Peyer's patch (tissue), 4 donors: ENCODE measurements at regions not wholly inside any gene's neighbourhood (a gene's known extent, or its start where the extent isn't known, plus 50 kb on each side); places are given as distances from the start of the nearest gene placed in this dataset.

Source experiments
- POLR2A ChIP-seq, 2 donors: fragments of 450-650 bp; IDR thresholded peaks; one replicate each; pipeline ENCODE4 v1.5.1; 2017; ENCODE audit warnings: antibody characterized with exemption in 2 of 2, mild to moderate bottlenecking in 2 of 2, moderate library complexity in 2 of 2
- TF ChIP-seq, protein P1 (sequence below), 6 experiments: fragments of 450-650 bp in 4 of 6; fragments of 200-600 bp in 2 of 6; sonication (generic) in 1 of 6; IDR thresholded peaks; one replicate each; pipeline ENCODE4 v1.5.1; 2017 to 2019; ENCODE audit warnings: antibody characterized with exemption in 6 of 6, mild to moderate bottlenecking in 3 of 6, moderate library complexity in 1 of 6

DNA sequence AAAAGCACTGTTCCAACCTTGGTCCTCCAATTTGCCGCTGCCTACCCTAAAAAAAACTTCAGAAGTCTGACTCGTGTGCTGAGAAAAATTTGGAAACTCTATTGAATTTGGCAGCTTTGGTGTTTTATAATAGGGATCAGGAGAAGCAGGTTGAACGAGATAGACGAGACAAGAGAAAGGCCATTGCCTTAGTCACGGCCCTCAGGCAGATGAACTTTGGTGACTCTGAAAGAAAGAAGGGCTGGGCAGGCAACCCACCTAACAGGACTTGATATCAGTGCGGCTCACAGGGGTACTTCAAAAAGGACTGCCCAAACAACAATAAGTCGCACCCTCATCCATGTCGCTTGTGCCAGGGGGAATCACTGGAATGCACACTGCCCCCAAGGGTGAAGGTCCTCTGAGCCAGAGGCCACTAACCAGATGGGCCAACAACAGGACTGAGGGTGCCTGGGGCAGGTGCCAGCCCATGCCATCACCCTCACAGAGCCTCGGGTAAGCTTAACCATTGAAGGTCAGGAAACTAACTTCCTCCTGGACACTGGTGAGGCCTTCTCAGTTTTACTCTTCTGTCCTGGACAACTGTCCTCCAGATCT lies 102.5 kb upstream of the SSTR1 start:
- no peak for TF ChIP-seq POLR2A (IDR thresholded peaks at IDR 0.05)
- TF ChIP-seq, protein P1, sequence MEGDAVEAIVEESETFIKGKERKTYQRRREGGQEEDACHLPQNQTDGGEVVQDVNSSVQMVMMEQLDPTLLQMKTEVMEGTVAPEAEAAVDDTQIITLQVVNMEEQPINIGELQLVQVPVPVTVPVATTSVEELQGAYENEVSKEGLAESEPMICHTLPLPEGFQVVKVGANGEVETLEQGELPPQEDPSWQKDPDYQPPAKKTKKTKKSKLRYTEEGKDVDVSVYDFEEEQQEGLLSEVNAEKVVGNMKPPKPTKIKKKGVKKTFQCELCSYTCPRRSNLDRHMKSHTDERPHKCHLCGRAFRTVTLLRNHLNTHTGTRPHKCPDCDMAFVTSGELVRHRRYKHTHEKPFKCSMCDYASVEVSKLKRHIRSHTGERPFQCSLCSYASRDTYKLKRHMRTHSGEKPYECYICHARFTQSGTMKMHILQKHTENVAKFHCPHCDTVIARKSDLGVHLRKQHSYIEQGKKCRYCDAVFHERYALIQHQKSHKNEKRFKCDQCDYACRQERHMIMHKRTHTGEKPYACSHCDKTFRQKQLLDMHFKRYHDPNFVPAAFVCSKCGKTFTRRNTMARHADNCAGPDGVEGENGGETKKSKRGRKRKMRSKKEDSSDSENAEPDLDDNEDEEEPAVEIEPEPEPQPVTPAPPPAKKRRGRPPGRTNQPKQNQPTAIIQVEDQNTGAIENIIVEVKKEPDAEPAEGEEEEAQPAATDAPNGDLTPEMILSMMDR (IDR thresholded peaks at IDR 0.05): no peak
